NCI-H2029 treated with DMSO at 0.1 percent for 48 hours (cell line): ENCODE measurements at regions not wholly inside any gene's neighbourhood (a gene's known extent, or its start where the extent isn't known, plus 50 kb on each side); places are given as distances from the start of the nearest gene placed in this dataset.

Source experiments
- DNase-seq: peaks from one replicate; lab custom pipeline; 2025; lab: John Stamatoyannopoulos, UW

DNA sequence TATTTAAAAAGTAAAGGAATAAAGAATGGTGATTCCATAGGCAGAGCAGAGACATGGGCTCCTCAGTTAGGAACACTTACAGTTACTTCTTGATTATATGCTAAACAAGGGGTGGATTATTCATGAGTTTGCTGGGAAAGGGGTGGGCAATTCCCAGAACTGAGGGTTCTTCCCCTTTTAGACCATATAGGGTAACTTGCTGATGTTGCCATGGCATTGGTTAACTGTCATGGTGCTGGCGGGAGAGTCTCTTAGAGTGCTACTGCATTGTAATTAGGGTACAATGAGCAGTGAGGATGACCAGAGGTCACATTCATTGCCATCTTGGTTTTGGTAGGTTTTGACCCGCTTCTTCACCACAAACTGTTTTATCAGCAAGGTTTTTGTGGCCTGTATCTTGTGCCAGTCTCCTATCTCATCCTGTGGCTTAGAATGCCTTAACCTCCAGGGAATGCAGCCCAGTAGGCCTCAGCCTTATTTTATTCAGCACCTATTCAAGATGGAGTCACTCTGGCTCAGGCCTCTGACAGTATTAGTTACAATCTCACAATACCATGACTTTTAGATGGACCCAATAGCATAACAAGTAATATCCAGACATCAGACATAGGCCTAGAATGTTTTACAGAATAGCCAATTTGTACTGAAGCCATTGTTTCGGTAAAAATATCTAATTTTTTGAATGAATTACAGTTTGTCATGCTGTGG lies 106.8 kb downstream of the ZBTB18 start:
- DNase-seq: no peak

DNA sequence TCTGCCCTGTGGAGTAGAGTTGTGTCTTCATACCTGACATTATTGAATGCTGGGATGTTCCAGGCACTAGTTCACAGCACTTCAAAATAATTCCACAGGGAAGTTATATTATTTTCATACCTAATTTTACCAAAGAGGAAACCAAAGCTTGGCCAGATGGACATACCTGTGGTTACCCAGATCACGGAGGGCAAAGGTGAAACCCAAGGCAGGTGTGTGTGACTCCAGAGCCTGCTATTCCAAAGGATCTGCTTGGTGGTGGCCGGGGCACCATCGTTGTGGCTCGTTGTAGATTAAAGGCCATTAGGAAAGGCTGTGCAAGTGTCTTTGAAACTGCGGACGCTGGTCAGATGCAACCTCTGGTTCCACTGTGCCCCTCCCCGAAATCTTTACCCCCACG lies 108.6 kb downstream of the ZBTB18 start:
- no peak for DNase-seq

DNA sequence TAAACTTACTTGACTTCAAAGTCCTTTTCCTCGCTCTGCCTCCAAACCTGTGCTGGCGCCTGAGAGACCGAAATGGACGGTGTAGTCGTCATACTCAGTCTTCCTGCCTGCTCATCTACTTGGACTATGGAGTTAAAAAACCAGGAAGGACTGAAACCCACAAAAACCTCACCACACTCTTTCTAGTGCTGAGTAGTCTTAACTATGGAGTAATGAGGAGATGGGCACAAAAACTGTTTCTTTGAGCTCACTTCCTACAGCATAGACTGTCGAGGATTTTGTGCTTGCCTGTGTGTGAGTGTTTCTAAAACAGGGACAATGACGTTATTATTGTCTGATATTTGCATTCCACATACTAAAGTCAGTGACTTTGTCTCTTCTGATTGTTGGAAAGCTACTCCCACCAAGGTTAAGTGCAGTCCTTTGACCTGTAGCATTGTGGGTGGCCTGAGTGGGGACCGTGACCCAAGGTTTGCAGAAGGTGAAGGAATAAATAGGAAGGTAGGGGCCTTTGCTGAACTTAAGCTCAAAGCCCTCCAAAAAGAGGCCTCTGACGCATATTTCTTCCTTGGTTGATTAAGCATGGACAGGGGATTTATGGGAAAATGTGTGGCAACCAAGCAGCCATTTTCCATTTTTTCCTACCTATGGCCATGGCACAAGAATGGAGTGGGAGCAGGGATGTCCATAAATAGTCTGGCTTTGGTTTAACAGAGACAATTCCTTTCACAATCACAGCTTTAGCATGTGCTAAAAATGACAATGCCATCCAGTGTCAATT lies 109.6 kb downstream of the ZBTB18 start:
- no peak for DNase-seq

DNA sequence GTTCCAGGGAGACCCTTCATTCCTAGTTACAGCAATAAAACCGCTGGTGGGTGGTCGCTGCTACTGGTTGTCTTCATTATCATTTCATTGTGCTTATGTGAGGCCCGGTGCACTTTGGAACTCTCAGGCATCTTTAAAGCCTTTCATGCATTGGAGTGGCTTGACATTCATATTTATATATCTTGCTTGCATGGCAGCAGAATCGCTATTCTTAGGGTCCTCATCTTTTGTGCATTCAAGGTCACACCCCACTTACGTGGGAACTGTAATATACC lies 110.1 kb downstream of the ZBTB18 start:
- DNase-seq: no peak

DNA sequence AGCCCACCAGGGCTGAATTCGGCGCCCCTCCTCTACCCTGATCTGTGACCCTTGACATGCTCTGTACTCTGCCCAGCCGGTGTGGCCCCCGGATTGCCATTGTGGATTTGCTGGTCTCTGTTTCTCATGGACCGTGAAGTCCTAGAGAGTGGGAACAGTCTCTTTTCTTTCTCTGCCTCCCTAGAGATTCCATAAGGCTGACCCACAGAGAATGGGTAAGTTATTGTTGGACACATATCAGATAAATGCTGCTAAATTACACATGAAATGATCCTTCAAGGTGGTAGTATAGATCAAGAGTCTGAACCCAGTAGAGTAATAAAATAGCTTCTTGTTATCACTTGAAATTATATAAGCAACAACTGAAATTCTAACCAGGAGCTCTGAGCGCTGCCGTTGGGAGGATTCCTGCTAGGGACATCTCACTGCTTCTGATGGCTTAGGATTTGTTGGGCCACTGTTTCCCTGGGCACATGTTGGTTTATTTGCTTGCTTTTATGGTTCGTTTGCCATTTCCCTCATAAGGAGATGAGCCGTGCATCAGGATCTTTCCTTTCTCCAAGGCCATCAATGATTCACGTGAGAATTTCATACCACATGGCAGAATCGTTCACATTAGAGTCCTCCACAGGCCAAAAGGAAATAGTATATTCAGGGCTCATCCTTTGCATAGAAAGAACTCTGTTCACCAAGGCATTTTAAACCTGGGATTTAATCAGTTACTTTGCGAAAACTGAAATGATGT lies 111.9 kb downstream of the ZBTB18 start:
- no peak for DNase-seq

DNA sequence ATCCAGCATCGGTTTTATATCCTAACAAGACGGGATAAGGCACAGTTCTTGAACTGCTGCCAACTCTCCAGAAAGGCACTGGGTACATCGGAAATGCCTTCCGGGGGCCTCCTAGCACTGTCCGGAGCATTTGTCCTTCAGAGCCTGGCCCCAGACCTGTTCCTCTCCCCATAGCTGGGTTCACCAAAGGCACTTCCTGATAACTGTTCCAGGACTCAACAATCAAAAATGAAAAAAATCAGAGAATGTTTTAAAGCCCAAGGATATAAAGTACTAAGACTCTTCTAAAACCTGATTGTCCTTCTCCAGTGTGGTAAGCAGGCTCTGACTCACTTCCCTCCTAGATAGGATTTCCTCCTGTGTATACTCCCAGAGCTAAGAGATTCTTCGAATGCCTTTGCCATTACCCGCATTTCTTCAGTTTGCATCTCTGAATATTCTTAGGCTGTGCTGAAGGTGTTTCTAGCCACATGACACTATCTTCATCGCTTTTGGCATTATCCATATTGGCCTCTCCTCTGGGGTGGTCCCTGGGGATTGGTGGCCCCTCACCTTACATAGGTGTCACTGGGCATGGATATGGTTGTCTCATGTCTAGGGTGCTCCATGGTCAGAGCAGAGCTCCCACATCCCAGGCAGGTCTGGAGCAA lies 112.9 kb downstream of the ZBTB18 start:
- DNase-seq: no peak

DNA sequence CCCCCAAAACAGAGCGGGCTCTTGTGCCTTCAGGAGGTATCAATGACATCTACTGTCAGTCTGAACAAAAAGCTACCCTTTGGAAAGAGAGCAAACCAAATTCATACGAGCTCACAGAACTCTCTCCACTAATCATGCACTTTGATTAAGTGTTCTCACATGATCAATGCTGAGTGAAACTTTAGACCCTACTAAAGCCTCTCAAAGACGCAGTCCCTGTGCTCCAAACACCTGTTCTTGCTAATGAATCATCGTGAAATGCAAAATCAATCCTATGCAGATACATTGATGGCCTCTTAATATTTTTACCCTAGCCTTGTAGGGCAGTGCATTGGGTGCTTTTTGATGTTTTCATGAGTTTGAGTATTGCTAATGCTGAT lies 113.4 kb downstream of the ZBTB18 start:
- no peak for DNase-seq

DNA sequence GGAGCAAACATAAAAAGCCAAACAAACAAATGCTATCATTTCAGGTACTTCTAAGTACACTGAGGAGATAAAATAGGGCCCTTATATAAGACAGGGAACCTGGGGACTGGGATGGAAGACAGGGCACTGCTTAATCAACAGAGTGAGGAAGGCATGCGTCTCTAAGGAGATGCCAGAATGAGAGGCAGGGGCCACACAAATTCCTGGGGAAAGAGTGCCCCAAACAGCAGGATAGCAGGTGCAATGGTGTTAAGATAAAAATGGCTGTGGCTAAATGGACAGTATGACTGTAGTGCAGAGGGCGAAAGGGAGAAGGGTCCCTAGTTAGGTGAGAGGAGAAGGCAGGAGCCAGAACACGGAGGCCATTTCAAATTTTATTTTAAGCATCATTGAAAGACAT lies 113.9 kb downstream of the ZBTB18 start:
- DNase-seq: no peak

DNA sequence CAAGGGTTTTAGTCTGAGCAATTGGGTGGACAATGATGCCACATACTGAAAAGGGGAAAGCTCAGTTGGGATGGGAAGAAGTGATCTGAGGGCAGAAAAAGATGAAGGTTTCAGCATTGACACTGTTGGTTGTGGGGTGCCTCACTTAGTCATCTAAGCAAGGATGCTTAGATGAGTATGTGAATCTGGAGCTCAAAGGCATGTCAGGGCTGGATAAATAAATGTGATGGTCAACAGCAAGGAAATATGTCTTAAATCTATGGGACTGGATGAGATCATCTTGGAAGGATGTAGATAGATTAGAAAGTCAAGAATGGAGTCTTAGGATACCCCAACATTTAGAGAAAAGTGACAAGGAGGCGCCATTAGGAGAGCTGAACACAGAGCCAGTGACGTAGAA lies 114.6 kb downstream of the ZBTB18 start:
- DNase-seq: no peak

DNA sequence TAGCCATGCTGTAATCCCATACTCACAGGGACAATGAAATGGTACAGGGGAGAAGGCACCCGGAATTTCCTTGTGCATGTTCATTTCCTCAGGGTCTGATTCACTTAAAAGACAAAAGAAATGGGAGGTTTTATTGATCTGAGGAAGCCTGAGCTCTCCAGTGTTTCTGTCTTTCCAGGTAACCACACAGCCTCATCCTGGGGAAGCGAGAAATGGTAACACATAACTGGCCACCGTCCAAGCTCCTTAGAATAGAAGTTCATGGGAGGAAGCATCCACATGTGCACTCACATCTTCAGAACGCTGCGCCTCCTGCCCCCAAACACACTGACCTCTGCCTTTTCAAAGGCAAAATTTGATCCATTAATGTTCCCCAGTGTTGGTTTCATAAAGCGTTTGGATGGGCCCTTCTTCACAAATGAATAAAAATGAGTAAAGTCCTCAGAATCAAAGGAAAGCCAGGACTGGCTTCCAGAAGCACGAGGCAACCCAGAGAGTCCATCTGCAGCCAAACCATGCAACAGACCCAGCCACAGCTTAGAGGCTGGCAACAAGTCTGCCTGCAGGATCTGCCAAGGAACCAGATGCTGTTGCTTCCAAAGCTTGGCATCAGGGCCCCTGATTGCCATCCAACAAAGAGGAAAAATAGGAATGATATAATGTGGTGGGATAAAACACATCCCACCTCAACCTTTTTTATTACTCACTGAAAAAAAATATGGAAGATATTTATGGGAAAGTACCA lies 120.3 kb downstream of the ZBTB18 start:
- no peak for DNase-seq

DNA sequence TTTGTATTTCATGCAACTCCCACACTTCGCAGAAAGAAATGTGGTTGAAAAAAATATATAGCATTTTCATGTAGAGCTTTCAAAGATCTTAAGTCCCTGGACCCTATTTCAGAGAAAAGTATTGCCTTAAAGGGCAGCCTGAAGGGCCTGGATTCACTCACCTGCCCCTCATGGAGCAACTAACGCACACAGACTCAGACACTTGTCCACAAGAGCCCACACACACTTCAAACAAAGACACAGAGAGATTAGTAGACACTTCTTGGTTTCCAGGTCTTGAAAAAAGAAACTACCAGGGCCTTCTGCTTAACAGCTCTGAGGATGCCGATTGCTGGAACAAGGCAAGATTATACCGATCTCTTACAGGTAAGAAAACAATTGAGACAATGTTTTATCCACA lies 122.2 kb downstream of the ZBTB18 start:
- DNase-seq: no peak

DNA sequence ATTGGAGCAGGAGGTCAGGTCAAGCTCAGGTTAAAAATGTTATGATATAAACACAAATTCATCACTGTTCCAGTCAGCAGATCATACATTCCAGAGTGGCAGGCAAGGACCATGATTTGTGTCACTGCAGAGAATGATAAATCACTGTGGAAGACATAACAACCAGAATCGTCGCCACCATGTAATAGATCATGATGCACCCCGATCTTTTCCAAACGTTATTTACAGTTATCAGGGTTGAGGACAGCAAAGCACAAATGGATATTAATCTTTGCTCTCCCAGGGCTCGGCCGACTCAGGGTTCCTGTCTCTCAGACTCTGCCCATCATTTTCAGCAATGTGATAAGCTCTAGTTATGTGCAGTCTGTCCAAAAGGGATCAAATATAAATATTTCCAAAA lies 122.7 kb downstream of the ZBTB18 start:
- DNase-seq: no peak

DNA sequence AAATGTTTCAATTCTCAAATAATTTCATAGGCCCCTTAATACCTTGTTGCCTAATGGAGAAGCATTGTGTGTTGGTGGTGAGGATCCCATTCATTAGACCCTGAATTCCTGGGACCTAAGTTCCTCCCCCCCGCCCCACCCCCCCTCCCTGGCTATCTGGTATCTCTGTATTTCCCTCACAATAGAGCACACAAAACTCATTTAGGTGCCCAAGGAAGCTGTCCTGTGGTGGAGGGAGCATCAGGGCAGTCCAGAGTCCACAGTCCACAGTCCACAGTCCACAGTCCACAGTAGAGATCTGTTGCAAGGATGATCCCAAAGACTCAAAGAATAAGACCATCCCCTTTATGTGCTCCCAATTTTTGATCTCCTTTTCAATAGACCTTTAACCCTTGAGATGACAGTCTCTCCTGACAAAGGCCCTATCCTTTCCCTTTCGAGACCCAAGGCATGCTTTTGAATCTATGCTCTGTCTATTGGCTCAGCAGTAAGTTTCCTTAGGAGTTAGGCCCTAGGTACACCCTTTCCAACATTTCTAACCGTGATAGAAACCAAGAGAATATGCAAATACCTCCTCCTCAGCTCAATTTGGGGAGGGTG lies 123.9 kb downstream of the ZBTB18 start:
- no peak for DNase-seq

DNA sequence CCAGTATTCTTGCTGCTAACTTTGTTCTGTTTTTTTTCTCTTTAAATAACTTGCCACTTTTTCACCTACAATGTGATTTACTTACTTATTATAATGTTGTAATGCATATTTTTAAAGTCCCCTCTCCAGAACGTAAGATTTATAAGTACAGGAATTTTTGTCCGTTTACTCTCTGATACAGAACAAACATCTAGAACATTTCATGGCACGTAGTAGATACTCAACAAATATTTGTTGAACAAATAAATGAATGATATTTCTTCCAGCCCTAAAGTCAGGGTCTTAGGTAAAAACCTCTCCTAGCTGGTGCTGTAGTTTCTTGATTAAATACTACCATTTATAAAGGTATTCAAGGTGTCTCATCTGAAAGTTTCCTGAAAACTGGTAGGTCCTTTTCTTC lies 125.1 kb downstream of the ZBTB18 start:
- no peak for DNase-seq

DNA sequence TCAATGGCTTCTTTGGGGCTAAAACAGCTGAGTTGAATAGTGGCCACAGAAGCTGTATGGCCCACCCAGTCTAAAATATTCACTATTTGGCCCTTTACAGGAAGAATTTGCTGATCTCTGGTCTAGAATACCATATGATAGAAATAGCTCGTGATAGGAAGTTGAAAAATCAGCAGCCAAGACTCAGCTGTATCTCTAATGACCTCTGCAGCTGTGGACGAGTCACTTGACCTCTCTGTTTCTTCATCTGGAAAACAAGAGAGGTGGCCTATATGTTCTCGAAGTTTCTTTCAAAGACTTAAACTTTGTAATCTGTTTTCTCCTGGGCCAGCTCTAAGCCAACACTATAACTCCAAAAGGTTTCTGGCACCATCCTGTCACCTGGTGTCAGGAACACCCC lies 129.2 kb downstream of the ZBTB18 start:
- no peak for DNase-seq

DNA sequence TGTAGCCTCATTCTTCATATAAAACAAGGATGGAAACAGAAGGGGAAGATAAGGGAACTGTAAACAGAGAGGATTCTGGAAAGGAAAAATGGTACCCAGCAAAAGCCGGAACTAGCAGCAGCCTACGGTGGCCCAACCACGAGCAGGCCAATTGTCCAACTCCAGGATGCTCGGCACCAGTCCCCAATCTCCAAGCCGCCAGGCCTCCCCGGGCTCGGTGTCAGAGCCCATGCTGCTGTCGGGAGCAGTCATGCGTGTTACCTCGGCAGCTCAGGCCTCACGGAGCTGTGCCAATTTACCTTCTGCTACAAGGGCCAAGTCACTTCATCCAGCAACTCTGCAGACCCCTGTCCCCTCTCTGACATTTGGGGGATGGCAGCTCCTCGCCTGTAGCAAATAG lies 130.8 kb downstream of the ZBTB18 start:
- DNase-seq: no peak

DNA sequence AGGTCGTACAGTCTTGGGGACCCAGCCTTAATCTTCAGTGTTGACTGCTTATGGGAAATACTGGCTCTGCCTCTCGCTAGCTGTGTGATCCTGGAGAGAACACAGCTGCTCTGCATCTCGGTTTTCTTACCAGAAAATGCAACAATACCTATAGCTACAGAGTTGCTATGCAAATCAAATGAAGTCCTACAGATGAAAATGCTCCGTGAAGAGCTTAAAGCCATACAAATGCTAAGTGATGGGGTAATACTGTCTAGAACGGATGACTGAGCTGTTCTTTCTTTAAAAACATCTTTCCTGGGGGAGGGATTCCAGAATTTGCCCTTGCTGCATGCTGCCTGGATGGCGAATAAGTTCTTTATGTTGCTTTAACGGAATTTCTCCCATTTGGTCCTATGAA lies 132.0 kb downstream of the ZBTB18 start:
- no peak for DNase-seq

DNA sequence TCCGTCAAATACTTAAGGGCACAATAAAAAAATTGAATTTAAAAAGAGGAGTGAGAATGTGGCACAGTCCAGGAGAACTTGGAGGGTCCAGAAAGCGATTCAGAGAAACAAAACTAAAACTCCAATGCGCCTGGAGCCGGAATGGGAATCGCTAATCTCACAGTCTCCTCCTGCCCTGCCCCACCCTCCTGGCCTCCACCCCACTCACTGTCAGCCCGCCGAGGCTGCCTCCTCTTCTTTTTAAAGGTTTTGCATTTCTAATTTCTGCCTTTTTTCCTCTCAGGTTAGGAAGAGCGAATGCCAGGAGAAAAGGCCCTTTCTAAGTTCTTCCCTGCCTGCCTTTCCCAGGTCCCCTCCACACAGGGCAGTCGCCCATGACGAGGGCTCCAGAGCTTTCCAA lies 135.3 kb downstream of the ZBTB18 start:
- no peak for DNase-seq

DNA sequence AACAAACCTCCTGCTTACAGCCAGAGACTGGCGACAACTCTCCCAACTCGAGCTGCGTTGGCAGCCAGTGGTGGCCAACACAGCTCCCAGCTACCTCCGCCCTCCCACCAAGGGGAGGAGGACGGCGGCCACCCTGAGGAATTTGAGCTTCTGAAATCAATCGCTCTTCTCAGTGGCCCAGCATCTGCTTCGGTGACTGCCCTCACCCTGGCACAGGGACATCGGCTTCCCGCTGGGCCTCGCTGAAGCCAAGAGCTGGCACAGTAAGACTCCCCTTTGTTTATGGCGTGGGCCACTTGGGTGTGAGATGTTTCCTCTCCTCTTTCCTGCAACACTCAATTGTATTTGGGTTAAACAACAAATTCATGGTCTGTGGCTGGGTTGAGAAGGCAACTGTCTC lies 136.2 kb downstream of the ZBTB18 start:
- DNase-seq: no peak

DNA sequence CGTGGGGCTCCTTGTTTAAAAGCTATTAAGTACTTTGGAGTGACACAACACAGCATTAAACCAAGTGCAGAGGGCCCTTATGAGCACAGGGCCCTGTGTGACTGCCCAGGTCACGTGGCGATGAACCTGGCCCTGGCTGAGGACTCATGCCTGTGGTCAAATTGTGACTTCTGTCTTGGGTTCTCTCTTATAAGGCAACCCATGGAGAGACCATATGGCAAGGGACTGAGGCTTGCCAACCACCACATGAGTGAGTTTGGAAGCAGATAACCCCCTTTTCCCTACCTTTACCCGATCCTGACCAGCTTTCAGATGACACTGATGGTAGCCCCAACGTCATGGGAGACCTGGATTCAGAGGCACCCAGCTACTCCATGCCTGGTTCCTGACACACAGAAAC lies 140.5 kb downstream of the ZBTB18 start:
- DNase-seq: no peak

DNA sequence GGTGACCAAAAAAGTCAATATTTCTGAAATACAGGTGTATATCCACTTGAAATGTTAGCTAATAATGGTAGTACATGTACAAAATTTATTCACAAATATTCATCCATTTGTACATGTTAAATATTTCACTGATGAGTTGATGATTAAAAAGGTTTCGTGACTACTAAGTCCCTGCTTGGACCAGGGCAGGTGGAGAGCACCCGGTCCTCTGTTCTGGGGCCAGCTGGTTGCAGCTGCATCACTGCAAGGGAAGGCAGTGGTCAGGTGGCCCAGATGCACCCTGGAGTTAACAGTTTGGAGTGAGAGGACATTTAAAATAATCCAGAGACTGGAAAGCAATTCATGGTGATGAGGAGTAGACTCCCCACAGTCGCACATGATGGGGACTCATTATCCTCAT lies 141.2 kb downstream of the ZBTB18 start:
- no peak for DNase-seq
